ENCODE measurements at regions not wholly inside any gene's neighbourhood (a gene's known extent, or its start where the extent isn't known, plus 50 kb on each side); places are given as distances from the start of the nearest gene placed in this dataset.

DNA sequence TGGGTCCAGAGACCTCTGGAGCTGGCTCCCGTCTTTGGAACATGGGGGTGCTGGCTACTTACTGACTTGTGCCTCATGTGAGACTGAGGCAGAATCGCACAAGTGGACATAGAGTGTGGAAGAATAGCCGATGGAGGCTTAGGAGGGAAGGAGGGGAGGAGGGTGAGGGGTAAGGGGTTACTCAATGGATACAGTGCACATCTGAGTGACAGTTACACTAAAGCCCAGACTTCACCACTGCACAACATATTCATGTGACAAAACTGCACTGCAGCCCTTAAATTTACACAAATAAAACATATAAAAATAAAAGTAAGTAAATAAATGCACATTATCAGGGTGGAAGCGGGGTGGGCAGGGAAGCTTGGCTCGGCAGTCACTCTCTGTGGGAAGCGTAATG is 197.7 kb upstream of the RAB4A start:
- no peak overlapping the region for H3K27ac ChIP-seq (ENCODE audit: extremely low read length, insufficient read depth, low read length)
- no peaks in the 10 kb centered on the region for H3K9me3 ChIP-seq (ENCODE audit: low read length)
- peaks cover 70% of the 10 kb centered on the region for H3K4me1 ChIP-seq (ENCODE audit: insufficient read depth, low read length)
- H2AFZ ChIP-seq (ENCODE audit: low read length): no peak overlapping the region
- ChIA-PET CTCF (ENCODE audit: low intra/inter-chr PET ratio, low total read pairs) (no interaction called here), POLR2A (no interaction called here)
- no peak overlapping the region for H3K4me2 ChIP-seq (ENCODE audit: low read depth, low read length)
- no peak for ATAC-seq
- DNase-seq (ENCODE audit: low spot score): no peak
- H3K79me2 ChIP-seq (ENCODE audit: insufficient read depth, low read length): no peaks in the 10 kb centered on the region
- intact Hi-C loops (cut with micrococcal nuclease; ENCODE audit: unreplicated experiment): no loop called here
- no peak overlapping the region for H3K9ac ChIP-seq (ENCODE audit: insufficient read depth, low read depth, low read length)
- H3K36me3 ChIP-seq (replicated peaks in 1 of 2; ENCODE audit: control insufficient read depth in 1 of 2, insufficient read depth in 2 of 2, low read length in 2 of 2): no peaks in the 10 kb centered on the region
- FAIRE-seq: no peak
- H4K20me1 ChIP-seq (ENCODE audit: insufficient read depth, low read length): no peaks in the 10 kb centered on the region
- BruUV-seq (replicated peaks): no TSS peak
- no peaks in the 10 kb centered on the region for H3K27me3 ChIP-seq (ENCODE audit: control insufficient read depth in 1 of 2, insufficient read depth in 2 of 2, low read length in 2 of 2)
- 95% methylated on average over 6 of the region's 6 CpGs for WGBS (ENCODE audit: low lambda C conversion rate)
- H3K4me3 ChIP-seq (replicated peaks in 1 of 3; ENCODE audit: insufficient read depth in 1 of 3, low read depth in 2 of 3, low read length in 3 of 3): no peak overlapping the region
- in situ Hi-C loops (cut with HindIII; ENCODE audit: extremely low pct_ligation_motif_present, low pct_unique_long_range_greater_than_20kb): no loop called here
- TF ChIP-seq, protein P1, sequence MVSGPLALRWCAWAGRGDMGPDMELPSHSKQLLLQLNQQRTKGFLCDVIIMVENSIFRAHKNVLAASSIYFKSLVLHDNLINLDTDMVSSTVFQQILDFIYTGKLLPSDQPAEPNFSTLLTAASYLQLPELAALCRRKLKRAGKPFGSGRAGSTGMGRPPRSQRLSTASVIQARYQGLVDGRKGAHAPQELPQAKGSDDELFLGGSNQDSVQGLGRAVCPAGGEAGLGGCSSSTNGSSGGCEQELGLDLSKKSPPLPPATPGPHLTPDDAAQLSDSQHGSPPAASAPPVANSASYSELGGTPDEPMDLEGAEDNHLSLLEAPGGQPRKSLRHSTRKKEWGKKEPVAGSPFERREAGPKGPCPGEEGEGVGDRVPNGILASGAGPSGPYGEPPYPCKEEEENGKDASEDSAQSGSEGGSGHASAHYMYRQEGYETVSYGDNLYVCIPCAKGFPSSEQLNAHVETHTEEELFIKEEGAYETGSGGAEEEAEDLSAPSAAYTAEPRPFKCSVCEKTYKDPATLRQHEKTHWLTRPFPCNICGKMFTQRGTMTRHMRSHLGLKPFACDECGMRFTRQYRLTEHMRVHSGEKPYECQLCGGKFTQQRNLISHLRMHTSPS (CRISPR knock-in tag; IDR thresholded peaks at IDR 0.05; ENCODE audit: low read depth): no peak
- no peak for TF ChIP-seq ZNF496 (CRISPR knock-in tag; IDR thresholded peaks at IDR 0.05; ENCODE audit: insufficient replicate concordance)
- no peak for TF ChIP-seq ATF2 (CRISPR knock-in tag; IDR thresholded peaks at IDR 0.05)
- TF ChIP-seq CREM (IDR thresholded peaks at IDR 0.05): no peak
- no peak for TF ChIP-seq CREM (CRISPR knock-in tag; IDR thresholded peaks at IDR 0.05)
- no peak for TF ChIP-seq ATF4 (CRISPR knock-in tag; IDR thresholded peaks at IDR 0.05)
- no peak for TF ChIP-seq ZNF687 (CRISPR knock-in tag; IDR thresholded peaks at IDR 0.05)
- TF ChIP-seq, protein P2, sequence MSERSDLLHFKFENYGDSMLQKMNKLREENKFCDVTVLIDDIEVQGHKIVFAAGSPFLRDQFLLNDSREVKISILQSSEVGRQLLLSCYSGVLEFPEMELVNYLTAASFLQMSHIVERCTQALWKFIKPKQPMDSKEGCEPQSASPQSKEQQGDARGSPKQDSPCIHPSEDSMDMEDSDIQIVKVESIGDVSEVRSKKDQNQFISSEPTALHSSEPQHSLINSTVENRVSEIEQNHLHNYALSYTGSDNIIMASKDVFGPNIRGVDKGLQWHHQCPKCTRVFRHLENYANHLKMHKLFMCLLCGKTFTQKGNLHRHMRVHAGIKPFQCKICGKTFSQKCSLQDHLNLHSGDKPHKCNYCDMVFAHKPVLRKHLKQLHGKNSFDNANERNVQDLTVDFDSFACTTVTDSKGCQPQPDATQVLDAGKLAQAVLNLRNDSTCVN (CRISPR knock-in tag; IDR thresholded peaks at IDR 0.05; ENCODE audit: borderline replicate concordance): no peak
- no peak for TF ChIP-seq ARHGAP35 (CRISPR knock-in tag; IDR thresholded peaks at IDR 0.05; ENCODE audit: borderline replicate concordance)
- no peak for TF ChIP-seq ZNF282 (IDR thresholded peaks at IDR 0.05; ENCODE audit: partially characterized antibody)
- TF ChIP-seq ZNF709 (CRISPR knock-in tag; IDR thresholded peaks at IDR 0.05): no peak
- no peak for TF ChIP-seq NFE2L1 (CRISPR knock-in tag; IDR thresholded peaks at IDR 0.05; ENCODE audit: borderline replicate concordance)
- no peak for TF ChIP-seq SUZ12 (IDR thresholded peaks at IDR 0.05; ENCODE audit: low read depth, low read length)
- TF ChIP-seq, protein P3, sequence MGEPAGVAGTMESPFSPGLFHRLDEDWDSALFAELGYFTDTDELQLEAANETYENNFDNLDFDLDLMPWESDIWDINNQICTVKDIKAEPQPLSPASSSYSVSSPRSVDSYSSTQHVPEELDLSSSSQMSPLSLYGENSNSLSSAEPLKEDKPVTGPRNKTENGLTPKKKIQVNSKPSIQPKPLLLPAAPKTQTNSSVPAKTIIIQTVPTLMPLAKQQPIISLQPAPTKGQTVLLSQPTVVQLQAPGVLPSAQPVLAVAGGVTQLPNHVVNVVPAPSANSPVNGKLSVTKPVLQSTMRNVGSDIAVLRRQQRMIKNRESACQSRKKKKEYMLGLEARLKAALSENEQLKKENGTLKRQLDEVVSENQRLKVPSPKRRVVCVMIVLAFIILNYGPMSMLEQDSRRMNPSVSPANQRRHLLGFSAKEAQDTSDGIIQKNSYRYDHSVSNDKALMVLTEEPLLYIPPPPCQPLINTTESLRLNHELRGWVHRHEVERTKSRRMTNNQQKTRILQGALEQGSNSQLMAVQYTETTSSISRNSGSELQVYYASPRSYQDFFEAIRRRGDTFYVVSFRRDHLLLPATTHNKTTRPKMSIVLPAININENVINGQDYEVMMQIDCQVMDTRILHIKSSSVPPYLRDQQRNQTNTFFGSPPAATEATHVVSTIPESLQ (CRISPR knock-in tag; conservative IDR thresholded peaks at IDR 0.05): no peak

Measured in HepG2 (cell line).